ENCODE measurements at regions not wholly inside any gene's neighbourhood (a gene's known extent, or its start where the extent isn't known, plus 50 kb on each side); places are given as distances from the start of the nearest gene placed in this dataset.

GRCh38 chr2:45137966-45138695 lies 128.9 kb upstream of the SIX2 start:
- Histone ChIP-seq H3K36me3 (ENCODE audit: control insufficient read depth in 1 of 2, insufficient read depth in 2 of 2, low read length in 2 of 2) (no peaks in the 10 kb centered on the region), H3K27me3 (ENCODE audit: control insufficient read depth in 1 of 2, insufficient read depth in 2 of 2, low read length in 2 of 2) (peaks cover 5 to 17% of the 10 kb centered on the region in 2 donors), H3K4me3 (ENCODE audit: low read depth in 1 of 2, low read length in 2 of 2) (no peak overlapping the region), H3K9me3 (ENCODE audit: control insufficient read depth in 1 of 2, low read length in 2 of 2) (no peaks in the 10 kb centered on the region), H3K4me1 (ENCODE audit: control insufficient read depth in 1 of 2, insufficient read depth in 2 of 2, low read length in 2 of 2) (no peaks in the 10 kb centered on the region), H3K27ac (ENCODE audit: low read depth, low read length) (no peak overlapping the region), H3K9ac (ENCODE audit: low read depth in 1 of 2, low read length in 2 of 2) (no peak overlapping the region)

- H3K9me3 ChIP-seq (ENCODE audit: control insufficient read depth in 1 of 2, low read length in 2 of 2) = no peaks in the 10 kb centered on the region
- H3K4me3 ChIP-seq (ENCODE audit: low read depth in 1 of 2, low read length in 2 of 2) = no peak overlapping the region
- H3K36me3 ChIP-seq (ENCODE audit: control insufficient read depth in 1 of 2, insufficient read depth in 2 of 2, low read length in 2 of 2) = no peaks in the 10 kb centered on the region
- no peak overlapping the region for H3K27ac ChIP-seq (ENCODE audit: low read depth, low read length)
- H3K9ac ChIP-seq (ENCODE audit: low read depth in 1 of 2, low read length in 2 of 2) = no peak overlapping the region
- H3K27me3 ChIP-seq (ENCODE audit: control insufficient read depth in 1 of 2, insufficient read depth in 2 of 2, low read length in 2 of 2) = peaks cover 0 to 7% of the 10 kb centered on the region in 2 donors
- H3K4me1 ChIP-seq (ENCODE audit: control insufficient read depth in 1 of 2, insufficient read depth in 2 of 2, low read length in 2 of 2) = no peaks in the 10 kb centered on the region
Measured at GRCh38 chr2:45134726-45135125, 125.5 kb upstream of the SIX2 start.

GRCh38 chr2:45134014-45134413 lies 124.8 kb upstream of the SIX2 start:
- Histone ChIP-seq H3K36me3 (ENCODE audit: control insufficient read depth in 1 of 2, insufficient read depth in 2 of 2, low read length in 2 of 2) (no peaks in the 10 kb centered on the region), H3K9me3 (ENCODE audit: control insufficient read depth in 1 of 2, low read length in 2 of 2) (no peaks in the 10 kb centered on the region), H3K27ac (ENCODE audit: low read depth, low read length) (no peak overlapping the region), H3K9ac (ENCODE audit: low read depth in 1 of 2, low read length in 2 of 2) (no peak overlapping the region), H3K27me3 (ENCODE audit: control insufficient read depth in 1 of 2, insufficient read depth in 2 of 2, low read length in 2 of 2) (peaks cover 0 to 7% of the 10 kb centered on the region in 2 donors), H3K4me3 (ENCODE audit: low read depth in 1 of 2, low read length in 2 of 2) (no peak overlapping the region), H3K4me1 (ENCODE audit: control insufficient read depth in 1 of 2, insufficient read depth in 2 of 2, low read length in 2 of 2) (no peaks in the 10 kb centered on the region)

GRCh38 chr2:45132551-45132950 lies 123.3 kb upstream of the SIX2 start:
- no peaks in the 10 kb centered on the region for H3K4me1 ChIP-seq (ENCODE audit: control insufficient read depth in 1 of 2, insufficient read depth in 2 of 2, low read length in 2 of 2)
- H3K9ac ChIP-seq (ENCODE audit: low read depth in 1 of 2, low read length in 2 of 2) = no peak overlapping the region
- peaks cover 0 to 7% of the 10 kb centered on the region in 2 donors for H3K27me3 ChIP-seq (ENCODE audit: control insufficient read depth in 1 of 2, insufficient read depth in 2 of 2, low read length in 2 of 2)
- no peak overlapping the region for H3K27ac ChIP-seq (ENCODE audit: low read depth, low read length)
- no peak overlapping the region for H3K4me3 ChIP-seq (ENCODE audit: low read depth in 1 of 2, low read length in 2 of 2)
- no peaks in the 10 kb centered on the region for H3K9me3 ChIP-seq (ENCODE audit: control insufficient read depth in 1 of 2, low read length in 2 of 2)
- no peaks in the 10 kb centered on the region for H3K36me3 ChIP-seq (ENCODE audit: control insufficient read depth in 1 of 2, insufficient read depth in 2 of 2, low read length in 2 of 2)

- Histone ChIP-seq H3K27ac (ENCODE audit: low read depth, low read length) (no peak overlapping the region), H3K36me3 (ENCODE audit: control insufficient read depth in 1 of 2, insufficient read depth in 2 of 2, low read length in 2 of 2) (no peaks in the 10 kb centered on the region), H3K4me1 (ENCODE audit: control insufficient read depth in 1 of 2, insufficient read depth in 2 of 2, low read length in 2 of 2) (no peaks in the 10 kb centered on the region), H3K4me3 (ENCODE audit: low read depth in 1 of 2, low read length in 2 of 2) (no peak overlapping the region), H3K9ac (ENCODE audit: low read depth in 1 of 2, low read length in 2 of 2) (no peak overlapping the region), H3K27me3 (ENCODE audit: control insufficient read depth in 1 of 2, insufficient read depth in 2 of 2, low read length in 2 of 2) (peaks cover 0 to 7% of the 10 kb centered on the region in 2 donors), H3K9me3 (ENCODE audit: control insufficient read depth in 1 of 2, low read length in 2 of 2) (no peaks in the 10 kb centered on the region)
Measured at GRCh38 chr2:45131587-45131986, 122.3 kb upstream of the SIX2 start.

- Histone ChIP-seq H3K27ac (ENCODE audit: low read depth, low read length) (no peak overlapping the region), H3K9ac (ENCODE audit: low read depth in 1 of 2, low read length in 2 of 2) (no peak overlapping the region), H3K27me3 (ENCODE audit: control insufficient read depth in 1 of 2, insufficient read depth in 2 of 2, low read length in 2 of 2) (peaks cover 0 to 7% of the 10 kb centered on the region in 2 donors), H3K36me3 (ENCODE audit: control insufficient read depth in 1 of 2, insufficient read depth in 2 of 2, low read length in 2 of 2) (no peaks in the 10 kb centered on the region), H3K4me3 (ENCODE audit: low read depth in 1 of 2, low read length in 2 of 2) (no peak overlapping the region), H3K9me3 (ENCODE audit: control insufficient read depth in 1 of 2, low read length in 2 of 2) (no peaks in the 10 kb centered on the region), H3K4me1 (ENCODE audit: control insufficient read depth in 1 of 2, insufficient read depth in 2 of 2, low read length in 2 of 2) (no peaks in the 10 kb centered on the region)
Measured at GRCh38 chr2:45130736-45131135, 121.5 kb upstream of the SIX2 start.

- no peaks in the 10 kb centered on the region for H3K36me3 ChIP-seq (ENCODE audit: control insufficient read depth in 1 of 2, insufficient read depth in 2 of 2, low read length in 2 of 2)
- no peak overlapping the region for H3K4me3 ChIP-seq (ENCODE audit: low read depth in 1 of 2, low read length in 2 of 2)
- H3K9me3 ChIP-seq (ENCODE audit: control insufficient read depth in 1 of 2, low read length in 2 of 2) = no peaks in the 10 kb centered on the region
- H3K27ac ChIP-seq (ENCODE audit: low read depth, low read length) = no peak overlapping the region
- H3K4me1 ChIP-seq (ENCODE audit: control insufficient read depth in 1 of 2, insufficient read depth in 2 of 2, low read length in 2 of 2) = no peaks in the 10 kb centered on the region
- peaks cover 0 to 7% of the 10 kb centered on the region in 2 donors for H3K27me3 ChIP-seq (ENCODE audit: control insufficient read depth in 1 of 2, insufficient read depth in 2 of 2, low read length in 2 of 2)
- H3K9ac ChIP-seq (ENCODE audit: low read depth in 1 of 2, low read length in 2 of 2) = no peak overlapping the region
Measured at GRCh38 chr2:45128580-45128997, 119.3 kb upstream of the SIX2 start.

GRCh38 chr2:45127891-45128290 lies 118.6 kb upstream of the SIX2 start:
- H3K4me1 ChIP-seq (ENCODE audit: control insufficient read depth in 1 of 2, insufficient read depth in 2 of 2, low read length in 2 of 2) = no peaks in the 10 kb centered on the region
- H3K27ac ChIP-seq (ENCODE audit: low read depth, low read length) = no peak overlapping the region
- no peak overlapping the region for H3K9ac ChIP-seq (ENCODE audit: low read depth in 1 of 2, low read length in 2 of 2)
- no peak overlapping the region for H3K4me3 ChIP-seq (ENCODE audit: low read depth in 1 of 2, low read length in 2 of 2)
- peaks cover 0 to 2% of the 10 kb centered on the region in 2 donors for H3K27me3 ChIP-seq (ENCODE audit: control insufficient read depth in 1 of 2, insufficient read depth in 2 of 2, low read length in 2 of 2)
- no peaks in the 10 kb centered on the region for H3K36me3 ChIP-seq (ENCODE audit: control insufficient read depth in 1 of 2, insufficient read depth in 2 of 2, low read length in 2 of 2)
- H3K9me3 ChIP-seq (ENCODE audit: control insufficient read depth in 1 of 2, low read length in 2 of 2) = no peaks in the 10 kb centered on the region

- Histone ChIP-seq H3K9ac (ENCODE audit: low read depth in 1 of 2, low read length in 2 of 2) (no peak overlapping the region), H3K4me3 (ENCODE audit: low read depth in 1 of 2, low read length in 2 of 2) (no peak overlapping the region), H3K9me3 (ENCODE audit: control insufficient read depth in 1 of 2, low read length in 2 of 2) (no peaks in the 10 kb centered on the region), H3K4me1 (ENCODE audit: control insufficient read depth in 1 of 2, insufficient read depth in 2 of 2, low read length in 2 of 2) (no peaks in the 10 kb centered on the region), H3K27ac (ENCODE audit: low read depth, low read length) (no peak overlapping the region), H3K27me3 (ENCODE audit: control insufficient read depth in 1 of 2, insufficient read depth in 2 of 2, low read length in 2 of 2) (no peaks in the 10 kb centered on the region), H3K36me3 (ENCODE audit: control insufficient read depth in 1 of 2, insufficient read depth in 2 of 2, low read length in 2 of 2) (no peaks in the 10 kb centered on the region)
Measured at GRCh38 chr2:45127321-45127720, 118.1 kb upstream of the SIX2 start.

GRCh38 chr2:45125232-45125631 lies 116.0 kb upstream of the SIX2 start:
- Histone ChIP-seq H3K27ac (ENCODE audit: low read depth, low read length) (no peak overlapping the region), H3K36me3 (ENCODE audit: control insufficient read depth in 1 of 2, insufficient read depth in 2 of 2, low read length in 2 of 2) (no peaks in the 10 kb centered on the region), H3K27me3 (ENCODE audit: control insufficient read depth in 1 of 2, insufficient read depth in 2 of 2, low read length in 2 of 2) (no peaks in the 10 kb centered on the region)

More at GRCh38 chr2:45125232-45125631, 116.0 kb upstream of the SIX2 start:
- Histone ChIP-seq H3K9ac (ENCODE audit: low read depth in 1 of 2, low read length in 2 of 2) (no peak overlapping the region), H3K9me3 (ENCODE audit: control insufficient read depth in 1 of 2, low read length in 2 of 2) (no peaks in the 10 kb centered on the region), H3K4me1 (ENCODE audit: control insufficient read depth in 1 of 2, insufficient read depth in 2 of 2, low read length in 2 of 2) (no peaks in the 10 kb centered on the region), H3K4me3 (ENCODE audit: low read depth in 1 of 2, low read length in 2 of 2) (no peak overlapping the region)

All from duodenal mucosa (tissue), 2 donors.